WTC11 (cell line): ENCODE measurements at regions not wholly inside any gene's neighbourhood (a gene's known extent, or its start where the extent isn't known, plus 50 kb on each side); places are given as distances from the start of the nearest gene placed in this dataset.

ENCODE experiments used
- ATF3 ChIP-seq: sonication (generic); formaldehyde crosslinking; conservative IDR thresholded peaks from 2 replicates; pipeline ENCODE4 v1.8.1; 2022; ENCODE audit warnings: mild to moderate bottlenecking, missing genetic modification reagents
- ATF6 ChIP-seq: sonication (generic); formaldehyde crosslinking; IDR thresholded peaks from 2 replicates; pipeline ENCODE4 v1.8.1; 2023; ENCODE audit warnings: mild to moderate bottlenecking, missing genetic modification reagents
- CREM ChIP-seq: sonication (generic); formaldehyde crosslinking; IDR thresholded peaks from 2 replicates; pipeline ENCODE4 v1.8.1; 2022; ENCODE audit warnings: mild to moderate bottlenecking, missing genetic modification reagents, moderate library complexity
- CTCF ChIP-seq: fragments of 200-600 bp; IDR thresholded peaks from 2 replicates; pipeline ENCODE4 v1.8.0; 2022; ENCODE audit warnings: antibody characterized with exemption
- ESRRA ChIP-seq: sonication (generic); formaldehyde crosslinking; IDR thresholded peaks from 2 replicates; pipeline ENCODE4 v1.8.1; 2022; ENCODE audit warnings: mild to moderate bottlenecking, missing genetic modification reagents, borderline replicate concordance
- ETV6 ChIP-seq: sonication (generic); formaldehyde crosslinking; IDR thresholded peaks from 2 replicates; pipeline ENCODE4 v1.8.1; 2022; ENCODE audit warnings: mild to moderate bottlenecking, missing genetic modification reagents
- KAT7 ChIP-seq: sonication (generic); formaldehyde crosslinking; IDR thresholded peaks from 2 replicates; pipeline ENCODE4 v1.8.1; 2023; ENCODE audit warnings: missing genetic modification reagents, mild to moderate bottlenecking, borderline replicate concordance
- MYBL2 ChIP-seq: sonication (generic); formaldehyde crosslinking; IDR thresholded peaks from 2 replicates; pipeline ENCODE4 v1.8.1; 2023; ENCODE audit warnings: mild to moderate bottlenecking, moderate library complexity, missing genetic modification reagents
- SOX15 ChIP-seq: fragments of 250-450 bp; sonication (Bioruptor Pico); IDR thresholded peaks from 2 replicates; pipeline ENCODE4 v1.9.0; 2021; ENCODE audit warnings: mild to moderate bottlenecking
- SP1 ChIP-seq: sonication (generic); formaldehyde crosslinking; conservative IDR thresholded peaks from 2 replicates; pipeline ENCODE4 v1.8.1; 2022; ENCODE audit warnings: missing genetic modification reagents
- TCF7 ChIP-seq: sonication (generic); formaldehyde crosslinking; IDR thresholded peaks from 2 replicates; pipeline ENCODE4 v1.8.0; 2022; ENCODE audit warnings: mild to moderate bottlenecking, low read depth, missing genetic modification reagents, moderate library complexity

- TF ChIP-seq CTCF (no peak), CREM (CRISPR knock-in tag) (no peak), ESRRA (CRISPR knock-in tag) (no peak), SOX15 (CRISPR knock-in tag) (no peak), TCF7 (CRISPR knock-in tag) (no peak), SP1 (no peak), ETV6 (no peak), ATF3 (CRISPR knock-in tag) (no peak), ATF6 (CRISPR knock-in tag) (no peak), MYBL2 (CRISPR knock-in tag) (no peak), KAT7 (CRISPR knock-in tag) (no peak)
These were observed 143.0 kb upstream of the ARID2 start for GRCh38 chr12:45586486-45586885.
